H1 (cell line): ENCODE measurements at regions not wholly inside any gene's neighbourhood (a gene's known extent, or its start where the extent isn't known, plus 50 kb on each side); places are given as distances from the start of the nearest gene placed in this dataset.

ENCODE experiments used
- CTCF ChIP-seq, 3 experiments: IDR thresholded peaks; 1 replicate in 2 of 3; 2 replicates in 1 of 3; pipeline versions ENCODE4 v1.5.1 to v1.6.1; 2011; ENCODE audit warnings: low read length in 3 of 3, mild to moderate bottlenecking in 3 of 3, inconsistent platforms in 2 of 3, low read depth in 1 of 3, moderate library complexity in 1 of 3; ENCODE audit not compliant: insufficient read depth in 1 of 3; ENCODE audit errors: control extremely low read depth in 1 of 3
- EP300 ChIP-seq, 2 experiments: IDR thresholded peaks; 1 replicate in 1 of 2; 2 replicates in 1 of 2; pipeline ENCODE4 v1.6.1; 2011 to 2012; ENCODE audit warnings: low read depth in 2 of 2, low read length in 2 of 2, mild to moderate bottlenecking in 2 of 2, borderline replicate concordance in 1 of 2, inconsistent platforms in 1 of 2, moderate library complexity in 1 of 2
- EZH2 ChIP-seq: fragments of 200-600 bp; sonication (generic); IDR thresholded peaks from 2 replicates; pipeline ENCODE4 v1.7.1; 2012; ENCODE audit warnings: low read depth, mild to moderate bottlenecking, moderate library complexity, low read length, inconsistent platforms; ENCODE audit not compliant: severe bottlenecking
- GABPA ChIP-seq: IDR thresholded peaks from 2 replicates; pipeline ENCODE4 v1.6.1; 2011; ENCODE audit warnings: mild to moderate bottlenecking, low read length, moderate library complexity, borderline replicate concordance; ENCODE audit not compliant: insufficient read depth
- POLR2A ChIP-seq, 2 experiments: IDR thresholded peaks; 1 replicate in 1 of 2; 2 replicates in 1 of 2; pipeline ENCODE4 v1.6.1; 2011; ENCODE audit warnings: low read depth in 2 of 2, low read length in 2 of 2, mild to moderate bottlenecking in 2 of 2; ENCODE audit errors: control extremely low read depth in 1 of 2
- RFX5 ChIP-seq: IDR thresholded peaks from 2 replicates; pipeline ENCODE4 v1.6.1; 2011; ENCODE audit warnings: low read depth, low read length, improper control_type of control experiment, borderline replicate concordance
- SP4 ChIP-seq: IDR thresholded peaks from 2 replicates; pipeline ENCODE4 v1.6.1; 2012; ENCODE audit warnings: low read length, inconsistent platforms
- TEAD4 ChIP-seq: IDR thresholded peaks from 2 replicates; pipeline ENCODE4 v1.6.1; 2012; ENCODE audit warnings: low read depth, low read length, inconsistent platforms, mixed read lengths

GRCh38 chr13:18961383-18962117, 220.1 kb downstream of the TUBA3C start:
- TF ChIP-seq GABPA = no peak
- TF ChIP-seq EP300 (IDR thresholded peaks at IDR 0.05; ENCODE audit: borderline replicate concordance in 1 of 2, low read depth in 2 of 2, low read length in 2 of 2) = no peak
- no peak for TF ChIP-seq CTCF (IDR thresholded peaks at IDR 0.05; ENCODE audit: control extremely low read depth in 1 of 3, insufficient read depth in 1 of 3, low read depth in 1 of 3, low read length in 3 of 3)
- TF ChIP-seq POLR2A (IDR thresholded peaks at IDR 0.05; ENCODE audit: control extremely low read depth in 1 of 2, low read depth in 2 of 2, low read length in 2 of 2) = no peak
- no peak for TF ChIP-seq RFX5
- no peak for TF ChIP-seq EZH2
- no peak for TF ChIP-seq SP4
- no peak for TF ChIP-seq TEAD4
